Endothelial cell of umbilical vein (primary cell): ENCODE measurements at regions not wholly inside any gene's neighbourhood (a gene's known extent, or its start where the extent isn't known, plus 50 kb on each side); places are given as distances from the start of the nearest gene placed in this dataset.

Experiments used
- BruUV-seq: library from RNA; stranded (reverse); fragments of 400-500 nt; replicated peaks from 2 replicates; lab custom pipeline; 2021; lab: Mats Ljungman, UMichigan
- CTCF ChIA-PET: fragments of 300-600, 350-600 bp; sonication (Branson Sonifier 250); formaldehyde crosslinking; loops from one replicate; lab custom pipeline; 2021; ENCODE audit warnings: antibody characterized with exemption, inconsistent platforms; lab: Charles Lee
- POLR2A ChIA-PET: fragments of 300-600, 350-600 bp; sonication (Branson Sonifier 250); formaldehyde crosslinking; loops from one replicate; lab custom pipeline; 2021; ENCODE audit warnings: antibody characterized with exemption, inconsistent platforms; lab: Charles Lee
- DNase-seq: peaks from one replicate; pipeline ENCODE4 v3.0.0-alpha.2; 2011; ENCODE audit warnings: low read depth, low spot score
- FAIRE-seq: peaks from 2 replicates; lab custom pipeline; 2011; peaks lifted over from hg19 to GRCh38; lab: Jason Lieb, UNC
- H2AFZ ChIP-seq: 2 replicates; pipeline ENCODE4 v1.6.0; 2012; ENCODE audit warnings: low read depth, low read length, control low read depth, inconsistent platforms
- H3K27ac ChIP-seq: 2 replicates; pipeline ENCODE4 v1.5.1; 2011; ENCODE audit warnings: low read depth, mild to moderate bottlenecking, control low read depth, low read length, moderate library complexity; ENCODE audit not compliant: insufficient read depth
- H3K27me3 ChIP-seq, 2 experiments: 2 replicates each; pipeline versions ENCODE4 v1.6.0 to v1.6.1; 2011; ENCODE audit warnings: low read length in 2 of 2, mixed read lengths in 1 of 2; ENCODE audit not compliant: control insufficient read depth in 2 of 2, insufficient read depth in 2 of 2
- H3K36me3 ChIP-seq, 2 experiments: 2 replicates in 1 of 2; 3 replicates in 1 of 2; pipeline ENCODE4 v1.5.1; 2011; ENCODE audit warnings: low read length in 2 of 2, mild to moderate bottlenecking in 1 of 2, moderate library complexity in 1 of 2; ENCODE audit not compliant: control insufficient read depth in 2 of 2, insufficient read depth in 2 of 2; ENCODE audit errors: extremely low read depth in 1 of 2
- H3K4me1 ChIP-seq: 3 replicates; pipeline ENCODE4 v1.5.1; 2011; ENCODE audit warnings: mild to moderate bottlenecking, low read length; ENCODE audit not compliant: control insufficient read depth, insufficient read depth; ENCODE audit errors: extremely low read depth
- H3K4me2 ChIP-seq: 2 replicates; pipeline ENCODE4 v1.6.1; 2011; ENCODE audit warnings: low read length, control low read depth, mixed read lengths; ENCODE audit not compliant: insufficient read depth
- H3K4me3 ChIP-seq, 3 experiments: fragments of 200-600 bp in 1 of 3; sonication (generic), shearing (Covaris generic) in 1 of 3; replicated peaks in 1 of 3; 2 replicates each; pipeline ENCODE4 v1.5.1; 2011 to 2016; ENCODE audit warnings: control low read depth in 3 of 3, low read length in 3 of 3, mild to moderate bottlenecking in 2 of 3, inconsistent platforms in 1 of 3, low read depth in 1 of 3, moderate library complexity in 1 of 3; ENCODE audit not compliant: insufficient read depth in 1 of 3
- H3K79me2 ChIP-seq: 2 replicates; pipeline ENCODE4 v1.6.0; 2012; ENCODE audit warnings: low read length, inconsistent platforms; ENCODE audit not compliant: control insufficient read depth, insufficient read depth
- H3K9ac ChIP-seq: replicated peaks from 2 replicates; pipeline ENCODE3; 2011; ENCODE audit warnings: low read length, control low read depth; ENCODE audit not compliant: insufficient read depth; ENCODE audit errors: extremely low read depth
- H3K9me1 ChIP-seq: replicated peaks from 3 replicates; pipeline ENCODE4 v1.6.0; 2011; ENCODE audit warnings: mild to moderate bottlenecking, low read length; ENCODE audit not compliant: control insufficient read depth, insufficient read depth; ENCODE audit errors: extremely low read depth
- H3K9me3 ChIP-seq: replicated peaks from 2 replicates; pipeline ENCODE4 v1.5.1; 2012; ENCODE audit warnings: low read length, inconsistent platforms; ENCODE audit not compliant: control insufficient read depth, insufficient read depth
- H4K20me1 ChIP-seq: replicated peaks from 2 replicates; pipeline ENCODE3; 2011; ENCODE audit warnings: mild to moderate bottlenecking, low read length; ENCODE audit not compliant: control insufficient read depth, insufficient read depth; ENCODE audit errors: extremely low read depth
- CTCF ChIP-seq, 2 donors: IDR thresholded peaks; 1 replicate in 1 of 2; 2 replicates in 1 of 2; pipeline ENCODE4 v1.5.1; 2011; ENCODE audit warnings: low read length in 2 of 2, mild to moderate bottlenecking in 2 of 2, moderate library complexity in 2 of 2, control low read depth in 1 of 2, inconsistent platforms in 1 of 2, low read depth in 1 of 2; ENCODE audit not compliant: insufficient read depth in 1 of 2; ENCODE audit errors: extremely low read depth in 1 of 2
- EZH2 ChIP-seq: IDR thresholded peaks from 2 replicates; pipeline ENCODE4 v1.6.1; 2012; ENCODE audit warnings: borderline replicate concordance, low read depth, mild to moderate bottlenecking, moderate library complexity, low read length, inconsistent platforms; ENCODE audit not compliant: severe bottlenecking
- FOS ChIP-seq: IDR thresholded peaks from 2 replicates; pipeline ENCODE4 v1.6.1; 2011; ENCODE audit warnings: mild to moderate bottlenecking, low read length, moderate library complexity, borderline replicate concordance; ENCODE audit not compliant: insufficient read depth
- GATA2 ChIP-seq: IDR thresholded peaks from 2 replicates; pipeline ENCODE4 v1.7.0; 2011; ENCODE audit warnings: low read depth, mild to moderate bottlenecking, moderate library complexity, mixed read lengths, low read length; ENCODE audit not compliant: insufficient read length, insufficient read depth
- JUN ChIP-seq: IDR thresholded peaks from 2 replicates; pipeline ENCODE4 v1.6.1; 2011; ENCODE audit warnings: borderline replicate concordance, low read depth; ENCODE audit not compliant: insufficient read length, insufficient read depth
- MAX ChIP-seq: IDR thresholded peaks from 2 replicates; pipeline ENCODE4 v1.6.1; 2011; ENCODE audit not compliant: insufficient read depth, insufficient read length
- MYC ChIP-seq: IDR thresholded peaks from one replicate; pipeline ENCODE4 v1.6.1; 2011; ENCODE audit warnings: mild to moderate bottlenecking, low read depth, low read length
- POLR2A ChIP-seq: IDR thresholded peaks from 2 replicates; pipeline ENCODE4 v1.6.1; 2012; ENCODE audit warnings: low read depth, mild to moderate bottlenecking, control low read depth, low read length
- POLR2AphosphoS5 ChIP-seq: IDR thresholded peaks from 2 replicates; pipeline ENCODE4 v1.6.1; 2012; ENCODE audit warnings: low read depth, mild to moderate bottlenecking, control low read depth, low read length, moderate library complexity; ENCODE audit not compliant: insufficient read depth
- dilution Hi-C: fragments of 300-500 bp; cut with MboI; formaldehyde crosslinking; loops from one replicate; pipeline ENCODE4 v1.15.0; 2019; ENCODE audit warnings: low sequenced_read_pairs; ENCODE audit not compliant: extremely low pct_ligation_motif_present
- intact Hi-C: fragments of 100-400 bp; cut with micrococcal nuclease; formaldehyde crosslinking; loops from one replicate; pipeline ENCODE4 v1.10.0; 2022

- no peak for TF ChIP-seq EZH2
- TF ChIP-seq MYC, result no peak
- TF ChIP-seq JUN, result no peak
- no peak for TF ChIP-seq FOS
- TF ChIP-seq MAX, result no peak
- TF ChIP-seq CTCF (IDR thresholded peaks at IDR 0.05; ENCODE audit: extremely low read depth in 1 of 2, insufficient read depth in 1 of 2, low read depth in 1 of 2, low read length in 2 of 2), result no peak
- TF ChIP-seq GATA2, result no peak
- no peak for TF ChIP-seq POLR2A
- TF ChIP-seq POLR2AphosphoS5, result no peak
- Histone ChIP-seq H3K4me3 (no peak overlapping the region), H3K36me3 (no peaks in the 10 kb centered on the region), H2AFZ (no peak overlapping the region), H3K9me3 (no peaks in the 10 kb centered on the region), H3K4me2 (no peak overlapping the region), H3K27me3 (no peaks in the 10 kb centered on the region), H3K79me2 (no peaks in the 10 kb centered on the region), H4K20me1 (no peaks in the 10 kb centered on the region), H3K9me1 (no peaks in the 10 kb centered on the region), H3K4me1 (peaks cover 6% of the 10 kb centered on the region), H3K27ac (no peak overlapping the region), H3K9ac (no peak overlapping the region)
- BruUV-seq, result no TSS peak
- FAIRE-seq, result no peak
- dilution Hi-C loops, result no loop called here
- intact Hi-C loops, result no loop called here
- DNase-seq, result no peak
- ChIA-PET CTCF (no interaction called here), POLR2A (no interaction called here)
Measured at GRCh38 chr15:95580121-95580520, 750.4 kb upstream of the NR2F2 start.
